Keratinocyte (primary cell): ENCODE measurements at regions not wholly inside any gene's neighbourhood (a gene's known extent, or its start where the extent isn't known, plus 50 kb on each side); places are given as distances from the start of the nearest gene placed in this dataset.

Experiments
- DNase-seq: peaks from one replicate; pipeline ENCODE4 v3.0.0-alpha.2; 2011; ENCODE audit warnings: low read depth, missing footprints, low spot score
- FAIRE-seq: peaks from 2 replicates; lab custom pipeline; 2011; peaks lifted over from hg19 to GRCh38; lab: Jason Lieb, UNC
- H2AFZ ChIP-seq: 2 replicates; pipeline ENCODE4 v1.6.0; 2012; ENCODE audit warnings: low read length, control low read depth, inconsistent platforms; ENCODE audit not compliant: control insufficient read depth
- H3K27ac ChIP-seq: 2 replicates; pipeline ENCODE4 v1.5.1; 2011; ENCODE audit warnings: low read length; ENCODE audit not compliant: control insufficient read depth, insufficient read depth
- H3K27me3 ChIP-seq: 3 replicates; pipeline ENCODE4 v1.6.0; 2011; ENCODE audit warnings: low read length; ENCODE audit not compliant: control insufficient read depth, insufficient read depth; ENCODE audit errors: extremely low read depth
- H3K36me3 ChIP-seq, 2 experiments: 2 replicates in 1 of 2; 3 replicates in 1 of 2; pipeline ENCODE4 v1.5.1; 2011; ENCODE audit warnings: low read length in 2 of 2, mild to moderate bottlenecking in 1 of 2; ENCODE audit not compliant: control insufficient read depth in 2 of 2, insufficient read depth in 2 of 2; ENCODE audit errors: extremely low read depth in 1 of 2
- H3K4me1 ChIP-seq: 3 replicates; pipeline ENCODE4 v1.5.1; 2011; ENCODE audit warnings: low read length; ENCODE audit not compliant: control insufficient read depth, insufficient read depth; ENCODE audit errors: extremely low read depth
- H3K4me2 ChIP-seq: 3 replicates; pipeline ENCODE4 v1.6.0; 2011; ENCODE audit warnings: low read depth, low read length; ENCODE audit not compliant: control insufficient read depth, insufficient read depth; ENCODE audit errors: extremely low read depth
- H3K4me3 ChIP-seq, 3 experiments: fragments of 200-600 bp in 1 of 3; sonication (generic) in 1 of 3; 2 replicates in 2 of 3; 3 replicates in 1 of 3; pipeline ENCODE4 v1.5.1; 2011 to 2016; ENCODE audit warnings: low read length in 3 of 3, mild to moderate bottlenecking in 3 of 3, control low read depth in 2 of 3, inconsistent platforms in 1 of 3, low read depth in 1 of 3, mixed read lengths in 1 of 3, mixed run types in 1 of 3, moderate library complexity in 1 of 3; ENCODE audit not compliant: control insufficient read depth in 2 of 3, insufficient read depth in 2 of 3; ENCODE audit errors: extremely low read depth in 1 of 3
- H3K79me2 ChIP-seq: 2 replicates; pipeline ENCODE4 v1.6.0; 2012; ENCODE audit warnings: low read length; ENCODE audit not compliant: control insufficient read depth, insufficient read depth
- H3K9ac ChIP-seq: 3 replicates; pipeline ENCODE4 v1.6.0; 2011; ENCODE audit warnings: low read length; ENCODE audit not compliant: control insufficient read depth, insufficient read depth; ENCODE audit errors: extremely low read depth
- H3K9me1 ChIP-seq: 3 replicates; pipeline ENCODE4 v1.6.0; 2011; ENCODE audit warnings: low read length; ENCODE audit not compliant: control insufficient read depth, insufficient read depth; ENCODE audit errors: extremely low read depth
- H3K9me3 ChIP-seq: 2 replicates; pipeline ENCODE4 v1.5.1; 2012; ENCODE audit warnings: low read depth, low read length; ENCODE audit not compliant: control insufficient read depth
- H4K20me1 ChIP-seq: 3 replicates; pipeline ENCODE4 v1.6.0; 2011; ENCODE audit warnings: low read length; ENCODE audit not compliant: control insufficient read depth, insufficient read depth; ENCODE audit errors: extremely low read depth
- CTCF ChIP-seq, 3 experiments: IDR thresholded peaks in 1 of 3; conservative IDR thresholded peaks in 1 of 3; optimal IDR thresholded peaks in 1 of 3; 2 replicates in 2 of 3; 3 replicates in 1 of 3; pipeline versions ENCODE3 to v1.5.1; 2011; ENCODE audit warnings: low read length in 3 of 3, mild to moderate bottlenecking in 3 of 3, moderate library complexity in 2 of 3, control low read depth in 1 of 3, inconsistent platforms in 1 of 3; ENCODE audit not compliant: insufficient read depth in 2 of 3; ENCODE audit errors: extremely low read depth in 1 of 3
- EZH2 ChIP-seq: IDR thresholded peaks from one replicate; pipeline ENCODE4 v1.6.1; 2012; ENCODE audit warnings: inconsistent platforms, mild to moderate bottlenecking, low read length, moderate library complexity
- dilution Hi-C: fragments of 300-500 bp; cut with MboI; formaldehyde crosslinking; loops from one replicate; pipeline ENCODE4 v1.7.0; 2020; ENCODE audit warnings: low sequenced_read_pairs; ENCODE audit not compliant: extremely low pct_ligation_motif_present

- no peak overlapping the region for H3K4me3 ChIP-seq
- DNase-seq = no peak
- H3K9ac ChIP-seq = no peak overlapping the region
- FAIRE-seq = no peak
- H3K27me3 ChIP-seq = peaks cover 25% of the 10 kb centered on the region
- dilution Hi-C loops = no loop called here
- TF ChIP-seq EZH2 = no peak
- no peaks in the 10 kb centered on the region for H3K9me1 ChIP-seq
- H3K4me2 ChIP-seq = no peak overlapping the region
- H3K36me3 ChIP-seq = no peaks in the 10 kb centered on the region
- H4K20me1 ChIP-seq = no peaks in the 10 kb centered on the region
- no peaks in the 10 kb centered on the region for H3K79me2 ChIP-seq
- H2AFZ ChIP-seq = no peak overlapping the region
- no peak overlapping the region for H3K27ac ChIP-seq
- H3K4me1 ChIP-seq = no peaks in the 10 kb centered on the region
- no peaks in the 10 kb centered on the region for H3K9me3 ChIP-seq
These were observed 208.9 kb upstream of the TLE3 start for GRCh38 chr15:70306582-70306981.

GRCh38 chr15:70306081-70306480 is 208.4 kb upstream of the TLE3 start:
- Histone ChIP-seq H3K27me3 (peaks cover 25% of the 10 kb centered on the region), H3K9me1 (no peaks in the 10 kb centered on the region), H3K4me1 (no peaks in the 10 kb centered on the region), H3K36me3 (no peaks in the 10 kb centered on the region), H3K9me3 (no peaks in the 10 kb centered on the region), H3K27ac (no peak overlapping the region), H2AFZ (no peak overlapping the region), H3K4me2 (no peak overlapping the region), H3K79me2 (no peaks in the 10 kb centered on the region), H4K20me1 (no peaks in the 10 kb centered on the region), H3K9ac (no peak overlapping the region), H3K4me3 (no peak overlapping the region)
- FAIRE-seq (no peak), DNase-seq (no peak)
- dilution Hi-C loops = no loop called here
- TF ChIP-seq EZH2 = no peak
- TF ChIP-seq CTCF (optimal IDR thresholded peaks at IDR 0.05 in 1 of 3, IDR thresholded peaks at IDR 0.05 in 1 of 3, conservative IDR thresholded peaks at IDR 0.05 in 1 of 3; ENCODE audit: extremely low read depth in 1 of 3, insufficient read depth in 2 of 3, low read length in 3 of 3) = no peak

- DNase-seq = no peak
These were observed 206.3 kb upstream of the TLE3 start for GRCh38 chr15:70303981-70304380.

More at GRCh38 chr15:70303981-70304380, 206.3 kb upstream of the TLE3 start:
- Histone ChIP-seq H3K36me3 (no peaks in the 10 kb centered on the region), H3K27me3 (peaks cover 18% of the 10 kb centered on the region), H3K9me3 (no peaks in the 10 kb centered on the region), H3K4me2 (no peak overlapping the region), H4K20me1 (no peaks in the 10 kb centered on the region), H3K9me1 (no peaks in the 10 kb centered on the region), H3K9ac (no peak overlapping the region), H3K4me1 (no peaks in the 10 kb centered on the region), H3K27ac (no peak overlapping the region), H3K79me2 (no peaks in the 10 kb centered on the region), H3K4me3 (no peak overlapping the region), H2AFZ (no peak overlapping the region)
- dilution Hi-C loops = no loop called here
- FAIRE-seq = no peak
- TF ChIP-seq CTCF (optimal IDR thresholded peaks at IDR 0.05 in 1 of 3, IDR thresholded peaks at IDR 0.05 in 1 of 3, conservative IDR thresholded peaks at IDR 0.05 in 1 of 3; ENCODE audit: extremely low read depth in 1 of 3, insufficient read depth in 2 of 3, low read length in 3 of 3) = no peak
- no peak for TF ChIP-seq EZH2
